SU-DHL-6 (cell line): ENCODE measurements at regions not wholly inside any gene's neighbourhood (a gene's known extent, or its start where the extent isn't known, plus 50 kb on each side); places are given as distances from the start of the nearest gene placed in this dataset.

ENCODE experiments used
- EZH2phosphoT487 ChIP-seq: fragments of 200-600 bp; sonication (generic), shearing (Covaris generic); conservative IDR thresholded peaks from 2 replicates; pipeline ENCODE4 v1.6.1; 2018; ENCODE audit warnings: mild to moderate bottlenecking, antibody characterized with exemption, low read length, moderate library complexity, mixed read lengths
- TF ChIP-seq, protein P1 (sequence below): fragments of 200-600 bp; sonication (generic); IDR thresholded peaks from one replicate; pipeline ENCODE4 v1.5.1; 2017; ENCODE audit warnings: antibody characterized with exemption, mild to moderate bottlenecking, low read length, moderate library complexity; ENCODE audit not compliant: insufficient read depth, poor library complexity, severe bottlenecking

DNA sequence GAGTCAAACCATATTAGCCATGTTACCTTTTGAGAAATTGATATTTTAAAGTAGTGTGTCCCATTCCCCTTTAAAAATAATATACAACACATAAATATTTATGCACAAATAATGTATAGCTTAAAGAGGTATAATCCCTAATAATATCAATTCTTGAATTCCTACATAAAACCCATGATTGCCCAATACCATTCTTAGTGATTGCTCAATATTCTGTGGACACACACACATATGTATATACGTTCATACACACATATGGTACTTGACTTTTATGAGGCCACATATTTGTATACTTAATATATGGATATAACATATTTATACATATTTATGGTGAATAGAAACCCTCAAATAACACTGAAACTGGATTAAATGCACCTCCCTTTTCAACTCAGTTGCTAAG lies 367.4 kb downstream of the ZBBX start:
- TF ChIP-seq, protein P1, sequence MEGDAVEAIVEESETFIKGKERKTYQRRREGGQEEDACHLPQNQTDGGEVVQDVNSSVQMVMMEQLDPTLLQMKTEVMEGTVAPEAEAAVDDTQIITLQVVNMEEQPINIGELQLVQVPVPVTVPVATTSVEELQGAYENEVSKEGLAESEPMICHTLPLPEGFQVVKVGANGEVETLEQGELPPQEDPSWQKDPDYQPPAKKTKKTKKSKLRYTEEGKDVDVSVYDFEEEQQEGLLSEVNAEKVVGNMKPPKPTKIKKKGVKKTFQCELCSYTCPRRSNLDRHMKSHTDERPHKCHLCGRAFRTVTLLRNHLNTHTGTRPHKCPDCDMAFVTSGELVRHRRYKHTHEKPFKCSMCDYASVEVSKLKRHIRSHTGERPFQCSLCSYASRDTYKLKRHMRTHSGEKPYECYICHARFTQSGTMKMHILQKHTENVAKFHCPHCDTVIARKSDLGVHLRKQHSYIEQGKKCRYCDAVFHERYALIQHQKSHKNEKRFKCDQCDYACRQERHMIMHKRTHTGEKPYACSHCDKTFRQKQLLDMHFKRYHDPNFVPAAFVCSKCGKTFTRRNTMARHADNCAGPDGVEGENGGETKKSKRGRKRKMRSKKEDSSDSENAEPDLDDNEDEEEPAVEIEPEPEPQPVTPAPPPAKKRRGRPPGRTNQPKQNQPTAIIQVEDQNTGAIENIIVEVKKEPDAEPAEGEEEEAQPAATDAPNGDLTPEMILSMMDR, result no peak
- no peak for TF ChIP-seq EZH2phosphoT487
